HepG2 (cell line): ENCODE measurements at regions not wholly inside any gene's neighbourhood (a gene's known extent, or its start where the extent isn't known, plus 50 kb on each side); places are given as distances from the start of the nearest gene placed in this dataset.

Experiments used
- ATAC-seq: fragments of 200-7000 bp; cut with Tn5 transposase; 3 replicates; pipeline ENCODE4 v1.9.1; 2020; ENCODE audit warnings: mild to moderate bottlenecking, moderate library complexity
- BruUV-seq: library from RNA; stranded (reverse); fragments of 400-500 nt; replicated peaks from 2 replicates; lab custom pipeline; 2021; lab: Mats Ljungman, UMichigan
- CTCF ChIA-PET: fragments of 300-600 bp; formaldehyde crosslinking; extraction: SDS; loops from one replicate; lab custom pipeline; 2021; ENCODE audit warnings: low total read pairs, inconsistent platforms, low intra/inter-chr PET ratio; lab: Yijun Ruan, JAX
- POLR2A ChIA-PET: fragments of 350-600 bp; sonication (Branson Sonifier 250); formaldehyde crosslinking; loops from one replicate; lab custom pipeline; 2020; ENCODE audit warnings: antibody characterized with exemption, inconsistent platforms; lab: Yijun Ruan, JAX
- DNase-seq: peaks from one replicate; pipeline ENCODE4 v3.0.0-alpha.2; 2015; ENCODE audit warnings: low spot score
- FAIRE-seq: peaks from 3 replicates; lab custom pipeline; 2011; peaks lifted over from hg19 to GRCh38; lab: Jason Lieb, UNC
- H2AFZ ChIP-seq: one replicate; pipeline ENCODE4 v1.6.1; 2011; ENCODE audit warnings: low read length, inconsistent platforms
- H3K27ac ChIP-seq: fragments of 300-600 bp; 3 replicates; pipeline ENCODE4 v1.8.0; 2011; ENCODE audit warnings: mixed run types, mild to moderate bottlenecking, mixed read lengths, low read length, inconsistent platforms; ENCODE audit not compliant: insufficient read depth; ENCODE audit errors: extremely low read length
- H3K27me3 ChIP-seq, 2 experiments: fragments of 200-600 bp in 1 of 2; 2 replicates in 1 of 2; 3 replicates in 1 of 2; pipeline versions ENCODE4 v1.6.0 to v1.8.0; 2011; ENCODE audit warnings: low read length in 2 of 2, mild to moderate bottlenecking in 2 of 2, moderate library complexity in 2 of 2, inconsistent platforms in 1 of 2; ENCODE audit not compliant: insufficient read depth in 2 of 2, control insufficient read depth in 1 of 2
- H3K36me3 ChIP-seq, 2 experiments: fragments of 200-600 bp in 1 of 2; replicated peaks in 1 of 2; 2 replicates in 1 of 2; 3 replicates in 1 of 2; pipeline versions ENCODE4 v1.5.1 to v1.8.0; 2011; ENCODE audit warnings: low read length in 2 of 2, inconsistent platforms in 1 of 2; ENCODE audit not compliant: insufficient read depth in 2 of 2, control insufficient read depth in 1 of 2
- H3K4me1 ChIP-seq: 2 replicates; pipeline ENCODE4 v1.5.1; 2012; ENCODE audit warnings: low read length, inconsistent platforms; ENCODE audit not compliant: insufficient read depth
- H3K4me2 ChIP-seq: 2 replicates; pipeline ENCODE4 v1.6.0; 2011; ENCODE audit warnings: low read depth, low read length, inconsistent platforms
- H3K4me3 ChIP-seq, 3 experiments: fragments of 200-600 bp in 1 of 3; sonication (generic), shearing (Covaris generic) in 1 of 3; replicated peaks in 1 of 3; 2 replicates each; pipeline ENCODE4 v1.5.1; 2011 to 2016; ENCODE audit warnings: low read length in 3 of 3, inconsistent platforms in 2 of 3, low read depth in 2 of 3, mild to moderate bottlenecking in 2 of 3, control low read depth in 1 of 3, mixed read lengths in 1 of 3; ENCODE audit not compliant: insufficient read depth in 1 of 3
- H3K79me2 ChIP-seq: one replicate; pipeline ENCODE4 v1.6.1; 2011; ENCODE audit warnings: low read length, inconsistent platforms; ENCODE audit not compliant: insufficient read depth
- H3K9ac ChIP-seq: 2 replicates; pipeline ENCODE4 v1.6.0; 2011; ENCODE audit warnings: mild to moderate bottlenecking, low read depth, low read length, inconsistent platforms; ENCODE audit not compliant: insufficient read depth
- H3K9me3 ChIP-seq: 2 replicates; pipeline ENCODE4 v1.5.1; 2012; ENCODE audit warnings: mild to moderate bottlenecking, low read length
- H4K20me1 ChIP-seq: 2 replicates; pipeline ENCODE4 v1.6.0; 2011; ENCODE audit warnings: inconsistent platforms, mild to moderate bottlenecking, low read length, moderate library complexity; ENCODE audit not compliant: insufficient read depth
- BRF2 ChIP-seq: sonication (generic); formaldehyde crosslinking; IDR thresholded peaks from 2 replicates; pipeline ENCODE4 v1.8.1; 2022; ENCODE audit warnings: mild to moderate bottlenecking, missing genetic modification reagents
- CBX5 ChIP-seq: sonication (generic); formaldehyde crosslinking; IDR thresholded peaks from 2 replicates; pipeline ENCODE4 v1.4.0; 2020; ENCODE audit warnings: missing genetic modification reagents, borderline replicate concordance
- CSRNP2 ChIP-seq: sonication (generic); formaldehyde crosslinking; conservative IDR thresholded peaks from 2 replicates; pipeline ENCODE4 v1.8.0; 2022; ENCODE audit warnings: low read depth, missing genetic modification reagents
- GATAD2A ChIP-seq: IDR thresholded peaks from 2 replicates; pipeline ENCODE4 v1.6.1; 2016
- HINFP ChIP-seq: sonication (generic); formaldehyde crosslinking; IDR thresholded peaks from 2 replicates; pipeline ENCODE4 v1.4.0; 2020; ENCODE audit warnings: low read depth, mild to moderate bottlenecking, missing genetic modification reagents
- KDM4B ChIP-seq: sonication (generic); formaldehyde crosslinking; IDR thresholded peaks from 2 replicates; pipeline ENCODE4 v1.4.0; 2020; ENCODE audit warnings: missing genetic modification reagents
- RORA ChIP-seq: sonication (generic); formaldehyde crosslinking; IDR thresholded peaks from 2 replicates; pipeline ENCODE4 v1.5.0; 2020; ENCODE audit warnings: mild to moderate bottlenecking, missing genetic modification reagents, moderate library complexity
- SSRP1 ChIP-seq: IDR thresholded peaks from 2 replicates; pipeline ENCODE4 v1.6.1; 2016; ENCODE audit warnings: control low read depth
- ZBTB42 ChIP-seq: sonication (generic); formaldehyde crosslinking; IDR thresholded peaks from 2 replicates; pipeline ENCODE4 v1.5.0; 2020; ENCODE audit warnings: mild to moderate bottlenecking, missing genetic modification reagents
- ZNF230 ChIP-seq: sonication (generic); formaldehyde crosslinking; IDR thresholded peaks from 2 replicates; pipeline ENCODE4 v1.4.0; 2020; ENCODE audit warnings: mild to moderate bottlenecking, missing genetic modification reagents
- ZNF367 ChIP-seq: sonication (generic); formaldehyde crosslinking; IDR thresholded peaks from 2 replicates; pipeline ENCODE4 v1.4.0; 2020; ENCODE audit warnings: missing genetic modification reagents, borderline replicate concordance
- ZNF563 ChIP-seq: sonication (generic); formaldehyde crosslinking; IDR thresholded peaks from 2 replicates; pipeline ENCODE4 v1.8.0; 2022; ENCODE audit warnings: mild to moderate bottlenecking, moderate library complexity, missing genetic modification reagents
- ZNF678 ChIP-seq: sonication (generic); formaldehyde crosslinking; IDR thresholded peaks from 2 replicates; pipeline ENCODE4 v1.4.0; 2020; ENCODE audit warnings: mild to moderate bottlenecking, missing genetic modification reagents
- ZNF703 ChIP-seq: sonication (generic); formaldehyde crosslinking; IDR thresholded peaks from 2 replicates; pipeline ENCODE4 v1.5.1; 2020; ENCODE audit warnings: missing genetic modification reagents, mild to moderate bottlenecking, moderate library complexity, borderline replicate concordance
- WGBS: methylation state at CpG from one replicate; pipeline ENCODE4 v1.1.6; 2017; ENCODE audit warnings: low lambda C conversion rate; 5-methylcytosine and 5-hydroxymethylcytosine counted together
- in situ Hi-C: cut with HindIII; loops from 2 replicates; pipeline ENCODE4 v1.10.0; 2017; ENCODE audit warnings: low pct_unique_long_range_greater_than_20kb; ENCODE audit not compliant: extremely low pct_ligation_motif_present
- intact Hi-C: fragments of 100-400 bp; cut with micrococcal nuclease; formaldehyde crosslinking; loops from one replicate; pipeline ENCODE4 v1.10.0; 2022; ENCODE audit not compliant: unreplicated experiment

- intact Hi-C loops: no loop called here
- Histone ChIP-seq H3K36me3 (no peaks in the 10 kb centered on the region), H4K20me1 (no peaks in the 10 kb centered on the region), H3K27me3 (no peaks in the 10 kb centered on the region; a peak in 1 of 5 replicates), H3K9ac (no peak overlapping the region), H3K9me3 (peaks cover 87% of the 10 kb centered on the region), H3K4me1 (no peaks in the 10 kb centered on the region), H3K4me3 (no peak overlapping the region), H3K27ac (no peak overlapping the region), H3K4me2 (no peak overlapping the region), H3K79me2 (no peaks in the 10 kb centered on the region), H2AFZ (no peak overlapping the region)
- ATAC-seq: no peak
- ChIA-PET POLR2A (no interaction called here), CTCF (no interaction called here)
- in situ Hi-C loops: no loop called here
- no TSS peak for BruUV-seq
- TF ChIP-seq ZNF678 (CRISPR knock-in tag) (no peak), KDM4B (no peak)
- no peak for FAIRE-seq
- WGBS: 0% methylated on average over 4 of the region's 4 CpGs
- no peak for DNase-seq
These were observed 659.1 kb downstream of the MRPL39 start for GRCh38 chr21:24948186-24948585.

GRCh38 chr21:24945910-24946309 is 661.4 kb downstream of the MRPL39 start:
- ChIA-PET CTCF (no interaction called here), POLR2A (no interaction called here)
- FAIRE-seq: no peak
- Histone ChIP-seq H3K27ac (no peak overlapping the region), H3K4me3 (no peak overlapping the region), H3K27me3 (no peaks in the 10 kb centered on the region; a peak in 1 of 5 replicates), H2AFZ (no peak overlapping the region), H3K4me2 (no peak overlapping the region)
- TF ChIP-seq SSRP1 (CRISPR knock-in tag) (no peak), HINFP (CRISPR knock-in tag) (no peak), CSRNP2 (CRISPR knock-in tag) (no peak), GATAD2A (CRISPR knock-in tag) (no peak), CBX5 (CRISPR knock-in tag) (no peak), ZNF563 (CRISPR knock-in tag) (no peak), BRF2 (no peak), ZNF230 (no peak), ZBTB42 (CRISPR knock-in tag) (no peak), ZNF703 (CRISPR knock-in tag) (no peak), ZNF367 (no peak), RORA (CRISPR knock-in tag) (no peak)
- TF ChIP-seq, all 625 proteins: peak for 0
- in situ Hi-C loops: no loop called here
- ATAC-seq (no peak), DNase-seq (no peak)
- no TSS peak for BruUV-seq
- Histone ChIP-seq H3K36me3 (no peaks in the 10 kb centered on the region), H3K9ac (no peak overlapping the region), H3K9me3 (peaks cover 82% of the 10 kb centered on the region), H4K20me1 (no peaks in the 10 kb centered on the region), H3K4me1 (no peaks in the 10 kb centered on the region), H3K79me2 (no peaks in the 10 kb centered on the region)
- intact Hi-C loops: no loop called here
